Renal cortical epithelial cell (primary cell): ENCODE measurements at regions not wholly inside any gene's neighbourhood (a gene's known extent, or its start where the extent isn't known, plus 50 kb on each side); places are given as distances from the start of the nearest gene placed in this dataset.
"Not testable (repeated sequence)": the region's sequence is repeated elsewhere in the genome, so short reads cannot be mapped to it uniquely, and the experiment has no call there.

Experiments
- DNase-seq: peaks from one replicate; pipeline ENCODE4 v3.0.0-alpha.2; 2011; ENCODE audit warnings: low read depth

DNA sequence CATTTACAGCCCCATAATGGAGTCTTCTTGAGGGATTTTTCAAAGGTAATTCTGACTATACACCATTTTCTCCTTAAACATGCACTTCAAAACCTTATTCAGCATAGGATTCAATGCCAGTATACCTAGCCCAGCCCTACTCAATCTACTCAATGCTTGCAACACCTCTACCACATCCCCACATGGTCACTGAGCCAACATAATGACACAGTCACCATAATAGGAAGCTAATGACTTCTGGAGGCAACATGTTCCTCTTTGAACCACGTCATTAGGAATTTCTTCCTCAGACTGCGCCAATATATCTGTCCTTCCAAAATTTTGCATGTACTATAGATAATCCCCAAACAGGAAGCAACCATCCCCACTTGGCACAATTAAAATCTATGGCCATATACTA is 153.9 kb upstream of the SETMAR start:
- DNase-seq: no peak

- DNase-seq: no peak
These were observed 152.4 kb upstream of the SETMAR start for GRCh38 chr3:4150816-4151215.

GRCh38 chr3:4151859-4152258 is 151.3 kb upstream of the SETMAR start:
- no peak for DNase-seq

GRCh38 chr3:4153771-4154170 is 149.4 kb upstream of the SETMAR start:
- DNase-seq: no peak

DNA sequence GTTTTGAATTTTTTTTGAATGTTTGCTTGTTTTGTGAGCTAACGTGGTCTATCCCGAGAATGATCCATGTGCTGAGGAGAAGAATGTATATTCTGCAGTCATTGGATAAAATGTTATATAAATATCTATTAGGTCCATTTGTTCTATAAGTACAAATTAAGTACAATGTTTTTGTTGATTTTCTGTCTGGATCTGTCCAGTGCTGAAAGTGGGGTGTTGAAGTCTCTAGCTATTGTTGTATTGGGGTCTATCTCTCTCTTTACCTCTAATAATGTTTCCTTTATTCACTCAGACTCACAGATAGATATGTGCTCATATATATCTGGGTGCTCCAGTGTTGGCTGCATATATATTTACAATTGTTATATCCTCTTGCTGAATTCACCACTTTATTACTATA is 144.8 kb upstream of the SETMAR start:
- DNase-seq: no peak

- no peak for DNase-seq
These were observed 141.1 kb upstream of the SETMAR start for GRCh38 chr3:4162096-4162495.

GRCh38 chr3:4163011-4163410 is 140.2 kb upstream of the SETMAR start:
- DNase-seq: no peak

GRCh38 chr3:4166540-4166939 is 136.6 kb upstream of the SETMAR start:
- no peak for DNase-seq

DNA sequence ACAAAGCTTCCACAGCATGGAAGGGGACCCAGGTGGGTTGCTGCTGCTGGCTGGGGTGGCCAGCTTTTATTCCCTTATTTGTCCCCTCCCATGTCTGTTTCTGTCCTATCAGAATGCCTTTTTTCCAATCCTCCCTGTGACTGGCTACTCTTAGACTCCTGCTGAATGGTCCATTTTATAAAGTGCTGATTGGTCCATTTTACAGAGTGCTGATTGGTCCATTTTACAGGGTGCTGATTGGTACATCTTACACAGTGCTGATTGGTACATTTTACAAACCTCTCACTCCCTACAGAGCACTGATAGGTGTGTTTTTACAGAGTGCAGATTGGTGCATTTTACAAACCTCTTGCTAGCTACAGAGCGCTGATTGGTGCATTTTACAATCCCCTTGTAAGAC is 135.9 kb upstream of the SETMAR start:
- not testable (repeated sequence) for DNase-seq

DNA sequence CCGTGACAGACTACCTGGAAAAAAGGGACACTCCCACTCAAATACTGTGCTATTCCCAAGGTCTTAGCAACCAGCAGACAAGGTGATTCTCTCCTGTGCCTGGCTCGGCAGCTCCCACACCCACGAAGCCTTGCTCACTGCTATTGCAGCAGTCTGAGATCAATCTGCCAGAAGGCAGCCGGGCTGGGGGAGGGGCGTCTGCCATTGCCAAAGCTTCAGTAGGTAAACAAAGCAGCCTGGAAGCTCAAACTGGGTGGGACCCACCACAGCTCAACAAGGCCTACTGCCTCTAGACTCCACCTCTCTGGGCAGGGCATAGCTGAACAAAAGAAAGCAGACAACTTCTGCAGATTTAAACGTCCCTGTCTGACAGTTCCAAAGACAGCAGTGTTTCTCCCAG is 128.4 kb upstream of the SETMAR start:
- DNase-seq: no peak

GRCh38 chr3:4191971-4192370 is 111.2 kb upstream of the SETMAR start:
- no peak for DNase-seq

GRCh38 chr3:4195006-4195405 is 108.2 kb upstream of the SETMAR start:
- no peak for DNase-seq

DNA sequence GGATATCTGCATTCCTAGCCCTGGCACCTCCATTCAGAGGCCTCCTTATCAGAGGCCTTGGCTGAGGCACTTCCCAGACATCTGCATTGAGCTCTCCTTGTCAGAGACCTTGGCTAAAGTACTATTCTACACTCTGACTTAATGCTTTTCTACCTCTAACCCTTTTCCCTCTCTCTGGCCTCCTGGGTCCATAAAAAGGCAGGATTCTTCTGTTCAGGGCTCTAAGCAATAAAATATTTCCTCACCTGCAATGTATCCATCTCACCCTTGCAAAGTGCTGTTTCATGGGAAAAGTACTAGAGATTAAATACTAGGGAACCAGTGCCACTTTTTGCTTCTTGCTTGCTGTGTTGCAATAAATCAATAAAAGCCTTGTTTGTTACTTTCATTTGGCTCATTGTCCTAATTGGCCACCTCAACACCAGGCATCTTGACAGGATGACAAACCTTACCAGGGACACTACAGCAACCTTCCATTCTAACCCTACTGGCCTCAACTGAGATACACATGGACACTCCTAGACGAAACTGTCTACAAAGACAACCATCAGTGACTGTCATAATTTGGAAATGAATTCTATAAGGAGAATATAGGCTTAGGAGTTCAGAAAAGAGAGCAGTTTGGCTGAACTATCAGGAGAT is 106.5 kb upstream of the SETMAR start:
- DNase-seq: no peak

DNA sequence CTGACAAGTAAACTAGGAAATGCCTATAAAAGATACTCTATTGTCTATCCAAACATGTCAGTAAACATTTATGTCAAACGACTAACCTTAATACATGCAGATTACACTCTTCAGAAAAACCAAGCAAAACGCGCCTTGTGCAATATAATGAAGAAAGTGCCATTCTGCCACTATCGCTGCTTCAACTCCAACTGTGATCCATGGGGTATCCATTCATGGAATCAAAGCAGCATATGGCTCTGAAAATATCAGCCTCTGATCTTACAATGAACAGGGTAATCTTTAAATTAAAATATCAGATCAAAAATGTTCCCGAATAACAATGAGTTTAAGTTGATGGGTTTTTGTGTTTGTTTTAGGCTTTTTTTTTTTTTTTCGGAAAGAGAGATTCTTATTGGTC is 105.5 kb upstream of the SETMAR start:
- DNase-seq: no peak

GRCh38 chr3:4198491-4198890 is 104.7 kb upstream of the SETMAR start:
- DNase-seq: no peak

DNA sequence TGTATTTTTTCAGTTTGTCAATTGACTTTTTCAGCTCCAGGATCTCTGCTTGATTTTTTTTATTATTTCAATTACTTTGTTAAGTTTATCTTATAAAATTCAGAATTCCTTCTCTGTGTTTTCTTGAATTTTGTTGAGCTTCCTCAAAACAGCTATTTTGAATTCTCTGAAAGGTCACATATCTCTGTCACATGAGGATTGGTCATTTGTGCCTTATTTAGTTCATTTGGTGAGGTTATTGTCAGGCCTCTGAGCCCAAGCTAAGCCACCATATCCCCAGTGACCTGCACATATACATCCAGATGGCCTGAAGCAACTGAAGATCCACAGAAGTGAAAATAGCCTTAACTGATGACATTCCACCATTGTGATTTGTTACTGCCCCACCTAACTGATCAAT is 98.4 kb upstream of the SETMAR start:
- not testable (repeated sequence) for DNase-seq

- no peak for DNase-seq
These were observed 95.5 kb upstream of the SETMAR start for GRCh38 chr3:4207672-4208071.

GRCh38 chr3:4208556-4208955 is 94.6 kb upstream of the SETMAR start:
- no peak for DNase-seq

GRCh38 chr3:4211610-4212009 is 91.6 kb upstream of the SETMAR start:
- no peak for DNase-seq

- DNase-seq: not testable (repeated sequence)
These were observed 89.7 kb upstream of the SETMAR start for GRCh38 chr3:4213420-4213819.

GRCh38 chr3:4216974-4217373 is 86.2 kb upstream of the SETMAR start:
- DNase-seq: not testable (repeated sequence)

- no peak for DNase-seq
These were observed 84.5 kb upstream of the SETMAR start for GRCh38 chr3:4218456-4219226.

- no peak for DNase-seq
These were observed 84.0 kb upstream of the SETMAR start for GRCh38 chr3:4219227-4219568.

GRCh38 chr3:4220065-4220464 is 83.1 kb upstream of the SETMAR start:
- DNase-seq: no peak
